HL-60 (cell line): ENCODE measurements at regions not wholly inside any gene's neighbourhood (a gene's known extent, or its start where the extent isn't known, plus 50 kb on each side); places are given as distances from the start of the nearest gene placed in this dataset.

Experiments used
- CTCF ChIP-seq: IDR thresholded peaks from one replicate; pipeline ENCODE4 v1.5.1; 2011; ENCODE audit warnings: low read length, control low read depth, inconsistent platforms; ENCODE audit not compliant: insufficient read depth
- POLR2AphosphoS5 ChIP-seq: IDR thresholded peaks from 2 replicates; pipeline ENCODE4 v1.6.1; 2012; ENCODE audit warnings: low read depth
- TF ChIP-seq, protein P1 (sequence below): IDR thresholded peaks from 2 replicates; pipeline ENCODE4 v1.6.1; 2012; ENCODE audit warnings: low read depth; ENCODE audit not compliant: insufficient replicate concordance

- TF ChIP-seq CTCF (no peak), POLR2AphosphoS5 (no peak)
- TF ChIP-seq, protein P1, sequence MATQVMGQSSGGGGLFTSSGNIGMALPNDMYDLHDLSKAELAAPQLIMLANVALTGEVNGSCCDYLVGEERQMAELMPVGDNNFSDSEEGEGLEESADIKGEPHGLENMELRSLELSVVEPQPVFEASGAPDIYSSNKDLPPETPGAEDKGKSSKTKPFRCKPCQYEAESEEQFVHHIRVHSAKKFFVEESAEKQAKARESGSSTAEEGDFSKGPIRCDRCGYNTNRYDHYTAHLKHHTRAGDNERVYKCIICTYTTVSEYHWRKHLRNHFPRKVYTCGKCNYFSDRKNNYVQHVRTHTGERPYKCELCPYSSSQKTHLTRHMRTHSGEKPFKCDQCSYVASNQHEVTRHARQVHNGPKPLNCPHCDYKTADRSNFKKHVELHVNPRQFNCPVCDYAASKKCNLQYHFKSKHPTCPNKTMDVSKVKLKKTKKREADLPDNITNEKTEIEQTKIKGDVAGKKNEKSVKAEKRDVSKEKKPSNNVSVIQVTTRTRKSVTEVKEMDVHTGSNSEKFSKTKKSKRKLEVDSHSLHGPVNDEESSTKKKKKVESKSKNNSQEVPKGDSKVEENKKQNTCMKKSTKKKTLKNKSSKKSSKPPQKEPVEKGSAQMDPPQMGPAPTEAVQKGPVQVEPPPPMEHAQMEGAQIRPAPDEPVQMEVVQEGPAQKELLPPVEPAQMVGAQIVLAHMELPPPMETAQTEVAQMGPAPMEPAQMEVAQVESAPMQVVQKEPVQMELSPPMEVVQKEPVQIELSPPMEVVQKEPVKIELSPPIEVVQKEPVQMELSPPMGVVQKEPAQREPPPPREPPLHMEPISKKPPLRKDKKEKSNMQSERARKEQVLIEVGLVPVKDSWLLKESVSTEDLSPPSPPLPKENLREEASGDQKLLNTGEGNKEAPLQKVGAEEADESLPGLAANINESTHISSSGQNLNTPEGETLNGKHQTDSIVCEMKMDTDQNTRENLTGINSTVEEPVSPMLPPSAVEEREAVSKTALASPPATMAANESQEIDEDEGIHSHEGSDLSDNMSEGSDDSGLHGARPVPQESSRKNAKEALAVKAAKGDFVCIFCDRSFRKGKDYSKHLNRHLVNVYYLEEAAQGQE = no peak
These were observed 64.2 kb upstream of the OLFM1 start for GRCh38 chr9:135023088-135023785.
